ENCODE measurements at regions not wholly inside any gene's neighbourhood (a gene's known extent, or its start where the extent isn't known, plus 50 kb on each side); places are given as distances from the start of the nearest gene placed in this dataset.

- H3K27ac ChIP-seq = no peak overlapping the region
- H3K79me2 ChIP-seq (ENCODE audit: insufficient read depth, low read depth) = no peaks in the 10 kb centered on the region
- no peak overlapping the region for H3K4me2 ChIP-seq
- no peak overlapping the region for H3K9ac ChIP-seq
- H3K27me3 ChIP-seq (ENCODE audit: insufficient read depth, low read depth) = no peaks in the 10 kb centered on the region
- no peaks in the 10 kb centered on the region for H3K4me1 ChIP-seq (ENCODE audit: low read depth, poor library complexity, severe bottlenecking)
- no peak overlapping the region for H2AFZ ChIP-seq (ENCODE audit: low read depth)
- no peaks in the 10 kb centered on the region for H3K36me3 ChIP-seq (ENCODE audit: insufficient read depth)
- no peak for TF ChIP-seq CTCF (conservative IDR thresholded peaks at IDR 0.05; ENCODE audit: low read depth, low read length)
- no peak overlapping the region for H3K4me3 ChIP-seq (IDR thresholded peaks at IDR 0.05; ENCODE audit: insufficient read depth, low read depth, low read length)
- no peaks in the 10 kb centered on the region for H4K20me1 ChIP-seq (ENCODE audit: insufficient read depth)
Measured at GRCh38 chr9:18129809-18130334, 344.1 kb upstream of the ADAMTSL1 start.

- H4K20me1 ChIP-seq (ENCODE audit: insufficient read depth) = no peaks in the 10 kb centered on the region
Measured at GRCh38 chr9:18136354-18136994, 337.5 kb upstream of the ADAMTSL1 start.

GRCh38 chr9:18137815-18138214 lies 336.1 kb upstream of the ADAMTSL1 start:
- H3K4me3 ChIP-seq (IDR thresholded peaks at IDR 0.05; ENCODE audit: insufficient read depth, low read depth, low read length) = no peak overlapping the region
- H3K27me3 ChIP-seq (ENCODE audit: insufficient read depth, low read depth) = no peaks in the 10 kb centered on the region
- no peaks in the 10 kb centered on the region for H4K20me1 ChIP-seq (ENCODE audit: insufficient read depth)
- no peaks in the 10 kb centered on the region for H3K4me1 ChIP-seq (ENCODE audit: low read depth, poor library complexity, severe bottlenecking)
- no peak overlapping the region for H3K4me2 ChIP-seq
- H3K9ac ChIP-seq = no peak overlapping the region
- H2AFZ ChIP-seq (ENCODE audit: low read depth) = no peak overlapping the region
- H3K27ac ChIP-seq = no peak overlapping the region
- H3K79me2 ChIP-seq (ENCODE audit: insufficient read depth, low read depth) = no peaks in the 10 kb centered on the region
- H3K36me3 ChIP-seq (ENCODE audit: insufficient read depth) = no peaks in the 10 kb centered on the region
- TF ChIP-seq CTCF (conservative IDR thresholded peaks at IDR 0.05; ENCODE audit: low read depth, low read length) = no peak

More at GRCh38 chr9:18136354-18136994, 337.5 kb upstream of the ADAMTSL1 start:
- Histone ChIP-seq H3K4me1 (ENCODE audit: low read depth, poor library complexity, severe bottlenecking) (no peaks in the 10 kb centered on the region), H3K4me3 (IDR thresholded peaks at IDR 0.05; ENCODE audit: insufficient read depth, low read depth, low read length) (no peak overlapping the region), H3K79me2 (ENCODE audit: insufficient read depth, low read depth) (no peaks in the 10 kb centered on the region), H3K27me3 (ENCODE audit: insufficient read depth, low read depth) (no peaks in the 10 kb centered on the region), H3K4me2 (no peak overlapping the region), H2AFZ (ENCODE audit: low read depth) (no peak overlapping the region), H3K36me3 (ENCODE audit: insufficient read depth) (no peaks in the 10 kb centered on the region), H3K27ac (no peak overlapping the region), H3K9ac (no peak overlapping the region)
- no peak for TF ChIP-seq CTCF (conservative IDR thresholded peaks at IDR 0.05; ENCODE audit: low read depth, low read length)

GRCh38 chr9:18138656-18139055 lies 335.3 kb upstream of the ADAMTSL1 start:
- Histone ChIP-seq H2AFZ (ENCODE audit: low read depth) (no peak overlapping the region), H3K4me3 (IDR thresholded peaks at IDR 0.05; ENCODE audit: insufficient read depth, low read depth, low read length) (no peak overlapping the region), H3K4me1 (ENCODE audit: low read depth, poor library complexity, severe bottlenecking) (no peaks in the 10 kb centered on the region), H3K9ac (no peak overlapping the region), H4K20me1 (ENCODE audit: insufficient read depth) (no peaks in the 10 kb centered on the region), H3K27me3 (ENCODE audit: insufficient read depth, low read depth) (no peaks in the 10 kb centered on the region), H3K4me2 (no peak overlapping the region), H3K79me2 (ENCODE audit: insufficient read depth, low read depth) (no peaks in the 10 kb centered on the region), H3K36me3 (ENCODE audit: insufficient read depth) (no peaks in the 10 kb centered on the region), H3K27ac (no peak overlapping the region)
- TF ChIP-seq CTCF (conservative IDR thresholded peaks at IDR 0.05; ENCODE audit: low read depth, low read length) = no peak
